Loucy (cell line): ENCODE measurements at regions not wholly inside any gene's neighbourhood (a gene's known extent, or its start where the extent isn't known, plus 50 kb on each side); places are given as distances from the start of the nearest gene placed in this dataset.

Experiments used
- H2AFZ ChIP-seq: fragments of 200-600 bp; sonication (generic); 2 replicates; pipeline ENCODE4 v1.6.0; 2016; ENCODE audit warnings: antibody characterized with exemption, mild to moderate bottlenecking, low read length, moderate library complexity
- H3F3A ChIP-seq: fragments of 200-600 bp; 2 replicates; pipeline ENCODE4 v1.6.0; 2016; ENCODE audit warnings: antibody characterized with exemption, low read depth, mild to moderate bottlenecking
- H3K27me3 ChIP-seq: fragments of 200-600 bp; sonication (generic); 2 replicates; pipeline ENCODE4 v1.6.1; 2014; ENCODE audit warnings: low read length, mild to moderate bottlenecking; ENCODE audit not compliant: insufficient read depth, poor library complexity, severe bottlenecking
- H3K36me3 ChIP-seq: fragments of 200-600 bp; sonication (generic); 2 replicates; pipeline ENCODE4 v1.6.1; 2016; ENCODE audit warnings: low read length; ENCODE audit not compliant: insufficient read depth
- H3K4me1 ChIP-seq: fragments of 200-600 bp; sonication (generic); 2 replicates; pipeline ENCODE4 v1.5.1; 2014; ENCODE audit warnings: low read length, mild to moderate bottlenecking; ENCODE audit not compliant: insufficient read depth, poor library complexity, severe bottlenecking
- H3K4me2 ChIP-seq: fragments of 200-600 bp; sonication (generic); 2 replicates; pipeline ENCODE4 v1.6.0; 2014; ENCODE audit warnings: antibody characterized with exemption, low read length, low read depth, mild to moderate bottlenecking; ENCODE audit not compliant: poor library complexity, severe bottlenecking
- H3K4me3 ChIP-seq: fragments of 200-600 bp; sonication (generic); 2 replicates; pipeline ENCODE4 v1.5.1; 2014; ENCODE audit warnings: low read length, mild to moderate bottlenecking, mixed read lengths; ENCODE audit not compliant: poor library complexity, severe bottlenecking
- H3K79me2 ChIP-seq: fragments of 200-600 bp; sonication (generic); 2 replicates; pipeline ENCODE4 v1.6.1; 2014; ENCODE audit warnings: low read length; ENCODE audit not compliant: insufficient read depth
- H3K9ac ChIP-seq: fragments of 200-600 bp; sonication (generic); 2 replicates; pipeline ENCODE4 v1.6.0; 2014; ENCODE audit warnings: mild to moderate bottlenecking, low read depth, low read length, moderate library complexity; ENCODE audit not compliant: poor library complexity, severe bottlenecking
- H3K9me2 ChIP-seq: fragments of 200-600 bp; sonication (generic); replicated peaks from 2 replicates; pipeline ENCODE4 v1.6.1; 2016; ENCODE audit warnings: low read depth, low read length, mixed read lengths
- H3K9me3 ChIP-seq: fragments of 200-600 bp; sonication (generic); 2 replicates; pipeline ENCODE4 v1.6.1; 2014; ENCODE audit warnings: mild to moderate bottlenecking, antibody characterized with exemption, low read length, low read depth; ENCODE audit not compliant: insufficient read depth
- H4K20me1 ChIP-seq: fragments of 200-600 bp; sonication (generic); 2 replicates; pipeline ENCODE4 v1.6.0; 2014; ENCODE audit warnings: antibody characterized with exemption, low read length, mild to moderate bottlenecking; ENCODE audit not compliant: insufficient read depth, poor library complexity, severe bottlenecking
- CTCF ChIP-seq: fragments of 200-600 bp; sonication (generic); conservative IDR thresholded peaks from 2 replicates; pipeline ENCODE4 v1.5.1; 2014; ENCODE audit warnings: mild to moderate bottlenecking, antibody characterized with exemption, low read length
- EZH2phosphoT487 ChIP-seq: fragments of 200-600 bp; IDR thresholded peaks from 2 replicates; pipeline ENCODE4 v1.6.1; 2018; ENCODE audit warnings: antibody characterized with exemption, mild to moderate bottlenecking, moderate library complexity, borderline replicate concordance

- Histone ChIP-seq H3K4me1 (no peaks in the 10 kb centered on the region), H3K4me2 (no peak overlapping the region), H3K9me2 (0 out of 2 replicates have a peak, but pooled peaks cover 4% of the 10 kb centered on the region), H3K36me3 (no peaks in the 10 kb centered on the region), H3K79me2 (no peaks in the 10 kb centered on the region), H3F3A (no peaks in the 10 kb centered on the region), H2AFZ (no peak overlapping the region), H3K4me3 (no peak overlapping the region), H3K9me3 (no peaks in the 10 kb centered on the region), H3K9ac (no peak overlapping the region), H4K20me1 (no peaks in the 10 kb centered on the region), H3K27me3 (no peaks in the 10 kb centered on the region)
- TF ChIP-seq CTCF (no peak), EZH2phosphoT487 (no peak)
Observed at GRCh38 chr4:95672811-95673210, 124.0 kb upstream of the UNC5C start.

GRCh38 chr4:95660719-95661118, 111.9 kb upstream of the UNC5C start:
- no peak overlapping the region for H2AFZ ChIP-seq
- H3K4me3 ChIP-seq = no peak overlapping the region
- H3K9me3 ChIP-seq = no peaks in the 10 kb centered on the region
- no peaks in the 10 kb centered on the region for H3K36me3 ChIP-seq
- H3K9ac ChIP-seq = no peak overlapping the region
- H3K4me2 ChIP-seq = no peak overlapping the region
- TF ChIP-seq CTCF (no peak), EZH2phosphoT487 (no peak)
- no peaks in the 10 kb centered on the region for H3K4me1 ChIP-seq
- H3K79me2 ChIP-seq = no peaks in the 10 kb centered on the region
- no peaks in the 10 kb centered on the region for H3K9me2 ChIP-seq
- no peaks in the 10 kb centered on the region for H3K27me3 ChIP-seq
- H4K20me1 ChIP-seq = no peaks in the 10 kb centered on the region
- no peaks in the 10 kb centered on the region for H3F3A ChIP-seq

GRCh38 chr4:95651891-95652290, 103.1 kb upstream of the UNC5C start:
- Histone ChIP-seq H3K9me3 (no peaks in the 10 kb centered on the region), H3F3A (no peaks in the 10 kb centered on the region), H3K27me3 (no peaks in the 10 kb centered on the region), H4K20me1 (no peaks in the 10 kb centered on the region), H3K79me2 (no peaks in the 10 kb centered on the region), H3K9me2 (no peaks in the 10 kb centered on the region), H3K4me1 (no peaks in the 10 kb centered on the region), H3K4me2 (no peak overlapping the region), H2AFZ (no peak overlapping the region), H3K36me3 (no peaks in the 10 kb centered on the region), H3K9ac (no peak overlapping the region), H3K4me3 (no peak overlapping the region)
- TF ChIP-seq CTCF = no peak
- TF ChIP-seq EZH2phosphoT487 = no peak
